Tibial nerve (tissue), 4 donors: ENCODE measurements at regions not wholly inside any gene's neighbourhood (a gene's known extent, or its start where the extent isn't known, plus 50 kb on each side); places are given as distances from the start of the nearest gene placed in this dataset.

ENCODE experiments used
- DNase-seq, 2 donors: peaks; one replicate each; pipeline ENCODE4 v3.0.0-alpha.2; 2019; ENCODE audit warnings: low spot score in 2 of 2
- H3K27ac ChIP-seq, 4 donors: fragments of 200-600 bp; sonication (generic) in 3 of 4; one replicate each; pipeline ENCODE4 v1.5.1; 2017 to 2019; ENCODE audit warnings: mild to moderate bottlenecking in 1 of 4
- H3K27me3 ChIP-seq, 2 donors: fragments of 200-600 bp; sonication (generic) in 1 of 2; one replicate each; pipeline versions ENCODE4 v1.5.1 to v1.6.0; 2017 to 2019
- H3K36me3 ChIP-seq, 3 donors: fragments of 200-600 bp; sonication (generic); one replicate each; pipeline ENCODE4 v1.5.1; 2018 to 2019
- H3K4me1 ChIP-seq, 4 donors: fragments of 200-600 bp; sonication (generic) in 3 of 4; one replicate each; pipeline ENCODE4 v1.5.1; 2017 to 2019
- H3K4me3 ChIP-seq, 4 donors: fragments of 200-600 bp; sonication (generic) in 3 of 4; one replicate each; pipeline ENCODE4 v1.5.1; 2017 to 2019; ENCODE audit warnings: mild to moderate bottlenecking in 1 of 4, moderate library complexity in 1 of 4
- H3K9me3 ChIP-seq, 4 donors: fragments of 200-600 bp; sonication (generic) in 3 of 4; one replicate each; pipeline ENCODE4 v1.5.1; 2017 to 2019
- EP300 ChIP-seq, 2 donors: sonication (generic); formaldehyde crosslinking; IDR thresholded peaks; one replicate each; pipeline ENCODE4 v1.6.1; 2017; ENCODE audit warnings: antibody characterized with exemption in 2 of 2, mild to moderate bottlenecking in 1 of 2
- POLR2A ChIP-seq, 2 donors: fragments of 450-650 bp; IDR thresholded peaks; one replicate each; pipeline ENCODE4 v1.6.1; 2017; ENCODE audit warnings: antibody characterized with exemption in 2 of 2, mild to moderate bottlenecking in 2 of 2, moderate library complexity in 2 of 2
- WGBS, 2 donors: methylation state at CpG; one replicate each; pipeline ENCODE4 v1.1.5; 2018; 5-methylcytosine and 5-hydroxymethylcytosine counted together
- TF ChIP-seq, protein P1 (sequence below), 5 experiments: fragments of 200-600 bp in 3 of 5; fragments of 450-650 bp in 2 of 5; sonication (generic) in 3 of 5; IDR thresholded peaks; one replicate each; pipeline ENCODE4 v1.5.1; 2016 to 2019; ENCODE audit warnings: antibody characterized with exemption in 5 of 5, mild to moderate bottlenecking in 3 of 5, moderate library complexity in 2 of 5

DNA sequence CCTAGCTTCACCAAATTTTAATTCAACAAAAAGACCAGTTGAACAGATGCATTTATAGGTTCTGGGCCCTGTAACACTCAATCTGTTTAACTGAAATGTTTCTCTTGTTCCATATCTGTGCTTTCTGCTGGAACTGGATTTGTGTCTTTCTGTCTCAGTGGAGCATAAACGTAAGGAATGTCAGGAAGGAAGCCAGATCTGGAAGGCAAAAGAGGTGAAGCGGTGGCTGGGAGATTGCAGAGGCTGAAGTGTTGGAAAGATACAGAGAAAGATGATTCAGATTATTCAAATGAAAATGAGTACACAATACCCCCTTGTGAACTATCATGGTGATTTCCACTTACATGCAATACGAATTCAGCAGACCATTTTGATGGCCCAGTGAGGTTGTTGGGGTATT lies 406.8 kb downstream of the BRINP1 start:
- Histone ChIP-seq H3K27me3 (no peaks in the 10 kb centered on the region), H3K4me1 (no peaks in the 10 kb centered on the region), H3K4me3 (no peak overlapping the region), H3K36me3 (no peaks in the 10 kb centered on the region), H3K9me3 (no peaks in the 10 kb centered on the region), H3K27ac (no peak overlapping the region)
- no peak for DNase-seq
- no peak for TF ChIP-seq POLR2A (IDR thresholded peaks at IDR 0.05)
- WGBS, 2 donors = 42 to 47% methylated on average over 3 of the region's 3 CpGs

DNA sequence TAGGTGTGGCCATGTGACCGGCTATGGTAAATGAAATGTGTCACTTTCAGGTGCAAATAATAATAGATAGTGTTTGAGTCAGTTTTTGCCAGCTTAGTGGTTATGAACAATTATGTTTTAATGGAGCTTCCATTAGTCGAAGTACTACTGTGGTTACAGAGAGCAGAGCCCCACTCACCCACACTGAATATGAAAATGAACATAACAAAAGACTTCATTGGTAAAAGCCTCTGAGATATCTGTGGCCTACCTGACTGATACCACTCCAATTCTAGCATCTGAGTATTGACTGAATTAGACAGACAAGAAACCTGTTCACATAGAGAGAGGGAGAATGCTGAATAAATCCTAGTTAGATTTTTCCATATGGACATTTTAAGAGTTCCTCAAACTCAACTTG lies 405.6 kb downstream of the BRINP1 start:
- H3K4me3 ChIP-seq = no peak overlapping the region
- 92 to 96% methylated on average over 2 of the region's 2 CpGs for WGBS, 2 donors
- no peaks in the 10 kb centered on the region for H3K27me3 ChIP-seq
- no peak overlapping the region for H3K27ac ChIP-seq
- H3K4me1 ChIP-seq = no peaks in the 10 kb centered on the region
- H3K36me3 ChIP-seq = no peaks in the 10 kb centered on the region
- H3K9me3 ChIP-seq = no peaks in the 10 kb centered on the region
- DNase-seq = no peak
- TF ChIP-seq POLR2A (IDR thresholded peaks at IDR 0.05) = no peak
- TF ChIP-seq, protein P1, sequence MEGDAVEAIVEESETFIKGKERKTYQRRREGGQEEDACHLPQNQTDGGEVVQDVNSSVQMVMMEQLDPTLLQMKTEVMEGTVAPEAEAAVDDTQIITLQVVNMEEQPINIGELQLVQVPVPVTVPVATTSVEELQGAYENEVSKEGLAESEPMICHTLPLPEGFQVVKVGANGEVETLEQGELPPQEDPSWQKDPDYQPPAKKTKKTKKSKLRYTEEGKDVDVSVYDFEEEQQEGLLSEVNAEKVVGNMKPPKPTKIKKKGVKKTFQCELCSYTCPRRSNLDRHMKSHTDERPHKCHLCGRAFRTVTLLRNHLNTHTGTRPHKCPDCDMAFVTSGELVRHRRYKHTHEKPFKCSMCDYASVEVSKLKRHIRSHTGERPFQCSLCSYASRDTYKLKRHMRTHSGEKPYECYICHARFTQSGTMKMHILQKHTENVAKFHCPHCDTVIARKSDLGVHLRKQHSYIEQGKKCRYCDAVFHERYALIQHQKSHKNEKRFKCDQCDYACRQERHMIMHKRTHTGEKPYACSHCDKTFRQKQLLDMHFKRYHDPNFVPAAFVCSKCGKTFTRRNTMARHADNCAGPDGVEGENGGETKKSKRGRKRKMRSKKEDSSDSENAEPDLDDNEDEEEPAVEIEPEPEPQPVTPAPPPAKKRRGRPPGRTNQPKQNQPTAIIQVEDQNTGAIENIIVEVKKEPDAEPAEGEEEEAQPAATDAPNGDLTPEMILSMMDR (IDR thresholded peaks at IDR 0.05) = no peak
- no peak for TF ChIP-seq EP300 (IDR thresholded peaks at IDR 0.05)

DNA sequence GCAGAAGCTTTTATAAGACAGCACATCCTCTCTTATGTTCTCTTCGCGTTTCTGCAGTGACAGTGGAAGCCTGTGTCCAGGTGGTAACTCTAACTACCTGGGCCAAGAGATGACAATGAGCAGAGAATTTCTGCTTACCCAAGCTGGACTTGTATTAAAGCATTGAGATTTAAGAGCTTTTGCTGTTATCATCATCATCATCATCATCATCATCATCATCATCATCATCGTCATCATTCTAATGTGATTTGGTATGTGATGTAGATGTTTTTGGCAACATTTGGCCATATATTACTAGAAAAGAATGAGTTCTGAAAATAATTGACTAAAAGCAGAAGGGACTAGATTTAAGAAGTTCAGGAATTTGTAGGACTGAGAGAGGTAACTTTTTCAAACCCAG lies 401.3 kb downstream of the BRINP1 start:
- Histone ChIP-seq H3K27me3 (no peaks in the 10 kb centered on the region), H3K36me3 (no peaks in the 10 kb centered on the region), H3K4me1 (no peaks in the 10 kb centered on the region), H3K9me3 (no peaks in the 10 kb centered on the region), H3K4me3 (no peak overlapping the region), H3K27ac (no peak overlapping the region)
- no peak for DNase-seq
- TF ChIP-seq EP300 (IDR thresholded peaks at IDR 0.05) = no peak
- TF ChIP-seq, protein P1 (IDR thresholded peaks at IDR 0.05) = no peak
- no peak for TF ChIP-seq POLR2A (IDR thresholded peaks at IDR 0.05)
- WGBS, 2 donors = 89 to 90% methylated on average over 3 of the region's 3 CpGs

DNA sequence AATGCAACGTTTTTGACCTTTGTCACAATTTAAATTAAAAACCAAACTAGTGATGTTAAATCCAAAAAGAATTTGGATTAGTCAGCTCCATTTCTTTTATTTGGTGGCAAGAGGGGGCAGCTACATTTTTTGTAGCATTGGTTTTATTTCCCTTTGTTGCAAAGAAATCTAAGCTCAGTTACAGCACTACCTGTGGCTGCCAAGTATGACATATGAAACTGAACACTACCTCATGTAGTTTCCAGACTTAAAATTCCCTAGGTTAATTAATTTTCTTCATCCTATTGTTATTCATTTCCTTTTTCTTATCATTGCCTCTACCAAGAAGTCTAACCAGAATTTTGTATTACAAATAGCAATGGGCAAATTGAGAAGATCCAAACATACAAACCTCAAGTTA lies 393.5 kb downstream of the BRINP1 start:
- DNase-seq = no peak
- Histone ChIP-seq H3K36me3 (no peaks in the 10 kb centered on the region), H3K9me3 (no peaks in the 10 kb centered on the region), H3K4me1 (no peaks in the 10 kb centered on the region), H3K27me3 (no peaks in the 10 kb centered on the region), H3K4me3 (no peak overlapping the region), H3K27ac (no peak overlapping the region)
- TF ChIP-seq POLR2A (IDR thresholded peaks at IDR 0.05) (no peak), EP300 (IDR thresholded peaks at IDR 0.05) (no peak)
- TF ChIP-seq, protein P1 (IDR thresholded peaks at IDR 0.05) = no peak
- WGBS, 2 donors = 58 to 66% methylated on average over 1 of the region's 1 CpG

DNA sequence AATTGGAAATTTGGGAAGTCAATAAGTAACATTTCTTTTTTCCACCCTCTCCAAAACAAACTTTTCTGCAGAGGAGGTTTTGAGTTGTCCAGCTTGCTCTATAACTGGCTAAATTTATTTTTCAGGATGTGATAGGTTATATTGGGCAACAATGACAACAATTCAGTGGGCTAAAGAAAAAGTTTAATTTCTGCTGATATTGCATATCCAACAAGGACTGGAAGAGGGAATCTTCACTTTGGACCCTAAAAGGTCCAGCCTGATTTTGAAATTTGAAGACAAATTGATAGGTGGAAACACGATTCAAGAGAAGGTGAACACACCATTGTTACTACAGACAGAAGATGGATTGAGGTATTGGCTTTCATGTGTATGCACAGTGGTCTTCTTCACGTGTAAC lies 393.1 kb downstream of the BRINP1 start:
- no peak overlapping the region for H3K4me3 ChIP-seq
- WGBS, 2 donors = 29 to 47% methylated on average over 2 of the region's 2 CpGs

More for the DNA sequence above, 393.1 kb downstream of the BRINP1 start:
- no peaks in the 10 kb centered on the region for H3K4me1 ChIP-seq
- TF ChIP-seq EP300 (IDR thresholded peaks at IDR 0.05) = no peak
- TF ChIP-seq, protein P1 (IDR thresholded peaks at IDR 0.05) = no peak
- no peak for TF ChIP-seq POLR2A (IDR thresholded peaks at IDR 0.05)
- no peaks in the 10 kb centered on the region for H3K36me3 ChIP-seq
- H3K27ac ChIP-seq = no peak overlapping the region
- no peaks in the 10 kb centered on the region for H3K9me3 ChIP-seq
- no peak for DNase-seq
- H3K27me3 ChIP-seq = no peaks in the 10 kb centered on the region
